Adrenal gland (tissue), 9 donors: ENCODE measurements at regions not wholly inside any gene's neighbourhood (a gene's known extent, or its start where the extent isn't known, plus 50 kb on each side); places are given as distances from the start of the nearest gene placed in this dataset.

Experiments
- DNase-seq, 7 donors: peaks; one replicate each; pipeline ENCODE4 v3.0.0-alpha.2; 2019 to 2020
- H3K27ac ChIP-seq, 5 donors: fragments of 200-600 bp; sonication (generic) in 4 of 5; 1 replicate in 3 of 5; 2 replicates in 2 of 5; pipeline versions ENCODE4 v1.5.1 to v1.8.0; 2016 to 2020; ENCODE audit warnings: mild to moderate bottlenecking in 1 of 5
- H3K27me3 ChIP-seq: fragments of 200-600 bp; 2 replicates; pipeline ENCODE4 v1.8.0; 2021
- H3K36me3 ChIP-seq, 2 donors: fragments of 200-600 bp; replicated peaks in 1 of 2; 1 replicate in 1 of 2; 2 replicates in 1 of 2; pipeline versions ENCODE4 v1.5.1 to v1.8.0; 2018 to 2022
- H3K4me1 ChIP-seq, 2 donors: fragments of 200-600 bp; replicated peaks in 1 of 2; 1 replicate in 1 of 2; 2 replicates in 1 of 2; pipeline versions ENCODE4 v1.5.1 to v1.8.0; 2018 to 2021
- H3K4me3 ChIP-seq, 4 donors: fragments of 200-600 bp; sonication (generic) in 3 of 4; one replicate each; pipeline ENCODE4 v1.5.1; 2016 to 2018
- H3K9me3 ChIP-seq, 3 donors: fragments of 200-600 bp; sonication (generic) in 1 of 3; replicated peaks in 1 of 3; 1 replicate in 2 of 3; 2 replicates in 1 of 3; pipeline versions ENCODE4 v1.5.1 to v1.8.0; 2016 to 2021
- CTCF ChIP-seq, 6 experiments: fragments of 450-650 bp in 4 of 6; fragments of 200-600 bp in 2 of 6; sonication (generic) in 1 of 6; IDR thresholded peaks; 1 replicate in 5 of 6; 2 replicates in 1 of 6; pipeline versions ENCODE4 v1.5.1 to v1.8.0; 2016 to 2021; ENCODE audit warnings: antibody characterized with exemption in 6 of 6, mild to moderate bottlenecking in 2 of 6, moderate library complexity in 1 of 6
- POLR2A ChIP-seq, 2 donors: fragments of 450-650 bp; IDR thresholded peaks; one replicate each; pipeline ENCODE4 v1.6.1; 2017; ENCODE audit warnings: antibody characterized with exemption in 2 of 2, mild to moderate bottlenecking in 2 of 2, moderate library complexity in 1 of 2
- WGBS, 4 donors: extraction: QIAGEN DNeasy Blood & Tissue Kit in 2 of 4; methylation state at CpG; one replicate each; pipeline versions ENCODE4 v1.1.5 to v1.1.7; 2013 to 2017; 5-methylcytosine and 5-hydroxymethylcytosine counted together
- intact Hi-C, 2 donors: fragments of 100-400 bp; cut with DNase I; formaldehyde crosslinking; loops; one replicate each; pipeline versions ENCODE4 v1.14.1 to v1.15.0; 2022 to 2023
- donor health status: healthy with polysubstance abuse.
- donor health status: Bipolar disorder and iron deficiency.
- donor health status: DM: yes; HTN: yes; CAD: no.
- donor health status: DM: no; HTN: no; CAD: no.
- donor health status: DM: no; HTN: no; CAD: no.

GRCh38 chr9:7407246-7407645, 392.3 kb downstream of the DMAC1 start:
- TF ChIP-seq CTCF (IDR thresholded peaks at IDR 0.05), result no peak
- no peak for TF ChIP-seq POLR2A (IDR thresholded peaks at IDR 0.05)
- H3K4me1 ChIP-seq, result no peaks in the 10 kb centered on the region
- WGBS, 4 donors, result 68 to 91% (median 82%) methylated on average over 3 of the region's 3 CpGs
- intact Hi-C loops, result no loop called here
- DNase-seq, result no peak
- H3K36me3 ChIP-seq, result no peaks in the 10 kb centered on the region
- no peak overlapping the region for H3K4me3 ChIP-seq
- no peaks in the 10 kb centered on the region for H3K9me3 ChIP-seq
- H3K27me3 ChIP-seq, result no peaks in the 10 kb centered on the region
- no peak overlapping the region for H3K27ac ChIP-seq

- TF ChIP-seq CTCF (IDR thresholded peaks at IDR 0.05), result no peak
- TF ChIP-seq POLR2A (IDR thresholded peaks at IDR 0.05), result no peak
- Histone ChIP-seq H3K27ac (no peak overlapping the region), H3K4me1 (no peaks in the 10 kb centered on the region), H3K4me3 (no peak overlapping the region), H3K9me3 (no peaks in the 10 kb centered on the region), H3K27me3 (no peaks in the 10 kb centered on the region), H3K36me3 (no peaks in the 10 kb centered on the region)
- intact Hi-C loops, result no loop called here
- DNase-seq, result no peak
- WGBS, 4 donors, result 76 to 86% (median 84%) methylated on average over 4 of the region's 4 CpGs
Observed at GRCh38 chr9:7405924-7406604, 393.5 kb downstream of the DMAC1 start.

- Histone ChIP-seq H3K36me3 (no peaks in the 10 kb centered on the region), H3K4me3 (no peak overlapping the region), H3K27me3 (no peaks in the 10 kb centered on the region), H3K27ac (no peak overlapping the region), H3K4me1 (no peaks in the 10 kb centered on the region), H3K9me3 (no peaks in the 10 kb centered on the region)
- 64 to 76% (median 68%) methylated on average over 7 of the region's 7 CpGs for WGBS, 4 donors
- no peak for DNase-seq
- TF ChIP-seq POLR2A (IDR thresholded peaks at IDR 0.05) (no peak), CTCF (IDR thresholded peaks at IDR 0.05) (no peak)
- intact Hi-C loops, result no loop called here
Observed at GRCh38 chr9:7403839-7404487, 395.6 kb downstream of the DMAC1 start.

GRCh38 chr9:7403028-7403389, 396.6 kb downstream of the DMAC1 start:
- Histone ChIP-seq H3K27ac (no peak overlapping the region), H3K4me1 (no peaks in the 10 kb centered on the region), H3K4me3 (no peak overlapping the region), H3K9me3 (no peaks in the 10 kb centered on the region), H3K27me3 (no peaks in the 10 kb centered on the region), H3K36me3 (no peaks in the 10 kb centered on the region)
- TF ChIP-seq POLR2A (IDR thresholded peaks at IDR 0.05) (no peak), CTCF (IDR thresholded peaks at IDR 0.05) (no peak)
- intact Hi-C loops, result no loop called here
- DNase-seq, result no peak
